ENCODE measurements at regions not wholly inside any gene's neighbourhood (a gene's known extent, or its start where the extent isn't known, plus 50 kb on each side); places are given as distances from the start of the nearest gene placed in this dataset.

- no peak for DNase-seq
These were observed 159.6 kb downstream of the SALL1 start for GRCh38 chr16:50991436-50991835.

GRCh38 chr16:50991006-50991405 lies 160.1 kb downstream of the SALL1 start:
- no peak for DNase-seq

GRCh38 chr16:50989047-50989446 lies 162.0 kb downstream of the SALL1 start:
- no peak for DNase-seq

- no peak for DNase-seq
These were observed 162.6 kb downstream of the SALL1 start for GRCh38 chr16:50988441-50988840.

- DNase-seq: no peak
These were observed 164.6 kb downstream of the SALL1 start for GRCh38 chr16:50986453-50986852.

GRCh38 chr16:50985733-50986132 lies 165.3 kb downstream of the SALL1 start:
- DNase-seq: no peak

GRCh38 chr16:50984688-50985087 lies 166.4 kb downstream of the SALL1 start:
- DNase-seq: no peak

GRCh38 chr16:50982808-50983207 lies 168.3 kb downstream of the SALL1 start:
- no peak for DNase-seq

- DNase-seq: no peak
These were observed 169.1 kb downstream of the SALL1 start for GRCh38 chr16:50981951-50982350.

- no peak for DNase-seq
These were observed 170.4 kb downstream of the SALL1 start for GRCh38 chr16:50980666-50981065.

- no peak for DNase-seq
These were observed 171.1 kb downstream of the SALL1 start for GRCh38 chr16:50979806-50980620.

GRCh38 chr16:50977138-50977537 lies 173.9 kb downstream of the SALL1 start:
- no peak for DNase-seq

- DNase-seq: no peak
These were observed 176.5 kb downstream of the SALL1 start for GRCh38 chr16:50974438-50975036.

GRCh38 chr16:50972876-50973275 lies 178.2 kb downstream of the SALL1 start:
- DNase-seq: no peak

- DNase-seq: no peak
These were observed 180.8 kb downstream of the SALL1 start for GRCh38 chr16:50970281-50970680.

- DNase-seq: no peak
These were observed 183.1 kb downstream of the SALL1 start for GRCh38 chr16:50967827-50968612.

- no peak for DNase-seq
These were observed 186.6 kb downstream of the SALL1 start for GRCh38 chr16:50964491-50964890.

GRCh38 chr16:50961952-50962351 lies 189.1 kb downstream of the SALL1 start:
- DNase-seq: no peak

GRCh38 chr16:50960517-50961202 lies 190.4 kb downstream of the SALL1 start:
- DNase-seq: no peak

GRCh38 chr16:50957056-50957455 lies 194.0 kb downstream of the SALL1 start:
- no peak for DNase-seq

- no peak for DNase-seq
These were observed 194.4 kb downstream of the SALL1 start for GRCh38 chr16:50956637-50957036.

- no peak for DNase-seq
These were observed 195.8 kb downstream of the SALL1 start for GRCh38 chr16:50955311-50955710.

- DNase-seq: no peak
These were observed 196.6 kb downstream of the SALL1 start for GRCh38 chr16:50954469-50954868.

Measured in AML-193 (cell line).